Stimulated activated naive B cell treated with anti-CD40 and anti-IgM and Interleukin-4, amounts not matched to agents 10 μg/mL and 1 μg/mL and 100 μg/mL, for 72 hours (primary cell): ENCODE measurements at regions not wholly inside any gene's neighbourhood (a gene's known extent, or its start where the extent isn't known, plus 50 kb on each side); places are given as distances from the start of the nearest gene placed in this dataset.

Experiments
- ATAC-seq, 2 donors: fragments of 150-1000 bp; cut with Tn5 transposase; replicated peaks; 2 replicates each; pipeline ENCODE4 v1.10.0; 2021; ENCODE audit warnings: moderate library complexity in 1 of 2
- DNase-seq: peaks from one replicate; pipeline ENCODE4 v3.0.0; 2021
- H3K27ac Mint-ChIP-seq: one replicate; pipeline ENCODE4 v1.8.0; 2022; ENCODE audit warnings: mild to moderate bottlenecking, mixed read lengths
- H3K27me3 Mint-ChIP-seq, 2 donors: one replicate each; pipeline ENCODE4 v1.8.0; 2022; ENCODE audit warnings: mixed read lengths in 2 of 2
- H3K36me3 Mint-ChIP-seq, 2 donors: one replicate each; pipeline ENCODE4 v1.8.0; 2022; ENCODE audit warnings: mixed read lengths in 2 of 2, mild to moderate bottlenecking in 1 of 2
- H3K4me1 Mint-ChIP-seq, 2 donors: one replicate each; pipeline ENCODE4 v1.8.0; 2022; ENCODE audit warnings: mixed read lengths in 2 of 2, mild to moderate bottlenecking in 1 of 2
- H3K4me3 Mint-ChIP-seq, 2 donors: one replicate each; pipeline ENCODE4 v1.8.0; 2022; ENCODE audit warnings: mild to moderate bottlenecking in 2 of 2, mixed read lengths in 2 of 2, moderate library complexity in 1 of 2
- H3K9me3 Mint-ChIP-seq, 2 donors: one replicate each; pipeline ENCODE4 v1.8.0; 2022; ENCODE audit warnings: mixed read lengths in 2 of 2, mild to moderate bottlenecking in 1 of 2

DNA sequence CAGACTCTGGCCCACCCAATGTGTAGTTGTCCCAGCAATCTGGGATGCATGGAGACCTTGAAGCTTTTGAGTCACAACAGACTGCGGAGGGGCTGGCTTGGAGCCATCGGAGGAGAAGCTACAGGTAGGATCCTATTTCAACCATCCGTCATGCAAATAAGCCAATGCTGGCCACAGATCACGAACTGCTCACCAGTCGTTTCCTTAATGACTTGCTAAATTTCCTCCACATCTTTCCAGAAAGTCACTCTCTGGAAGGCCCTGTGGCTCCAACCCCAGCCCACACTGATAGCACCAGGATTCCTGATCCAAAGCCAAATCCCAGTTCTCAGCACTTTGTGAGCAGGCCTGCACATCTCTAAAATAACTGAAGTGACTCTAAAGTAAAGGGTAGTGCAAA is 321.3 kb downstream of the RAB28 start:
- ATAC-seq: no peak
- H3K36me3 Mint-ChIP-seq: no peaks in the 10 kb centered on the region
- no peak overlapping the region for H3K27ac Mint-ChIP-seq
- DNase-seq: no peak
- peaks cover 0 to 3% of the 10 kb centered on the region in 2 donors for H3K9me3 Mint-ChIP-seq
- H3K27me3 Mint-ChIP-seq: no peaks in the 10 kb centered on the region
- H3K4me1 Mint-ChIP-seq: no peaks in the 10 kb centered on the region
- H3K4me3 Mint-ChIP-seq: no peak overlapping the region

GRCh38 chr4:13160920-13161319 is 323.2 kb downstream of the RAB28 start:
- ATAC-seq (no peak), DNase-seq (no peak)
- Mint-ChIP-seq H3K36me3 (no peaks in the 10 kb centered on the region), H3K9me3 (no peaks in the 10 kb centered on the region), H3K27ac (no peak overlapping the region), H3K4me1 (no peaks in the 10 kb centered on the region), H3K27me3 (no peaks in the 10 kb centered on the region), H3K4me3 (no peak overlapping the region)

GRCh38 chr4:13159041-13159620 is 325.0 kb downstream of the RAB28 start:
- H3K4me1 Mint-ChIP-seq: no peaks in the 10 kb centered on the region
- H3K36me3 Mint-ChIP-seq: peaks cover 0 to under 1% of the 10 kb centered on the region in 2 donors
- DNase-seq (no peak), ATAC-seq (no peak)
- H3K9me3 Mint-ChIP-seq: peaks cover 2 to 3% of the 10 kb centered on the region in 2 donors
- no peak overlapping the region for H3K27ac Mint-ChIP-seq
- H3K27me3 Mint-ChIP-seq: no peaks in the 10 kb centered on the region
- no peak overlapping the region for H3K4me3 Mint-ChIP-seq

DNA sequence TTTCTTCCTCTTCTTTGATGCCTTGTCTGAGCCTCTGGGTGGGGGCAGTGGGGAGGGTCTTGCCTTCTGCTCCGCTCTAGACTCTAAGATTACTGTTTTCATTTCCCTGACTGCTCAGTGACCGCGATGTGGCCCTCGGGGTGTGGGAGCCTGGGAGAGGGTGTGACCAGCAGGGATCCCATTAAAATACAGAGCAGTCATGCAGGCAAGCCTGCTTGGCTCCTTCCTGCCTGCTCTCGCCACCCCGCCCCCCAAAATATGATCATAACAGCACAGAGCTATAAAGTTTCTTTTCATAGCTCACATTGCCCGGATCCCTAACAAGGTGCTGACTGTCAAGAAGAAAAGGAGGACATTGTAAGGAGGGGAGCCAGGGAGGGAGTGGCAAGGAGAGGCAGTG is 332.9 kb downstream of the RAB28 start:
- DNase-seq: no peak
- no peak overlapping the region for H3K27ac Mint-ChIP-seq
- H3K4me1 Mint-ChIP-seq: no peaks in the 10 kb centered on the region
- ATAC-seq: no peak
- no peaks in the 10 kb centered on the region for H3K27me3 Mint-ChIP-seq
- H3K4me3 Mint-ChIP-seq: no peak overlapping the region
- peaks cover 2 to 4% of the 10 kb centered on the region in 2 donors for H3K36me3 Mint-ChIP-seq
- peaks cover 2 to 7% of the 10 kb centered on the region in 2 donors for H3K9me3 Mint-ChIP-seq

- H3K9me3 Mint-ChIP-seq: no peaks in the 10 kb centered on the region
- DNase-seq (no peak), ATAC-seq (no peak)
- no peak overlapping the region for H3K27ac Mint-ChIP-seq
- H3K4me3 Mint-ChIP-seq: no peak overlapping the region
- H3K27me3 Mint-ChIP-seq: no peaks in the 10 kb centered on the region
- H3K36me3 Mint-ChIP-seq: peaks cover 0 to 2% of the 10 kb centered on the region in 2 donors
- no peaks in the 10 kb centered on the region for H3K4me1 Mint-ChIP-seq
Observed at GRCh38 chr4:13143222-13144070, 340.7 kb downstream of the RAB28 start.

GRCh38 chr4:13142726-13143125 is 341.4 kb downstream of the RAB28 start:
- H3K27ac Mint-ChIP-seq: no peak overlapping the region
- H3K27me3 Mint-ChIP-seq: no peaks in the 10 kb centered on the region
- no peaks in the 10 kb centered on the region for H3K4me1 Mint-ChIP-seq
- no peak overlapping the region for H3K4me3 Mint-ChIP-seq
- DNase-seq (no peak), ATAC-seq (no peak)
- peaks cover 0 to 2% of the 10 kb centered on the region in 2 donors for H3K36me3 Mint-ChIP-seq
- H3K9me3 Mint-ChIP-seq: no peaks in the 10 kb centered on the region

DNA sequence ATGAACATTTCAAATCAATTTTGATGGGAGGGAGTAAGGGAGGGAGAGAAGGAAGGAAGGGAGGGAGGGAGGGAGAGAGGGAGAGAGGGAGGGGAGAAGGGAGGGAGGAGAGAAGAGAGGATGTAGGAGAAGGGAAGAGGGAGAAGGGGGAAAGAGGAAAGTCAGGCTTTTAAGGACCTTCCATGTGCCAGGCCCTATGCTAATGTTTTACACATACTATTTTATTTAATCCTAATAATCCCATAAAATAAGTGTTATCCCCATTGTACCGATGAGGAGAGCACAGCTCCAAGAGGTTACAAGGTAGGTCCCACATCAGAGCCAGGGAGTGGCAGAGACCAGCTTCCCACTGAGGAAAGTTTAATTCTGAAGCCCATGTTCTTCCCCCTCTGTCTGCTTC is 341.9 kb downstream of the RAB28 start:
- H3K4me1 Mint-ChIP-seq: no peaks in the 10 kb centered on the region
- H3K4me3 Mint-ChIP-seq: no peak overlapping the region
- H3K27ac Mint-ChIP-seq: no peak overlapping the region
- ATAC-seq (no peak), DNase-seq (no peak)
- peaks cover 0 to 2% of the 10 kb centered on the region in 2 donors for H3K36me3 Mint-ChIP-seq
- no peaks in the 10 kb centered on the region for H3K27me3 Mint-ChIP-seq
- H3K9me3 Mint-ChIP-seq: no peaks in the 10 kb centered on the region

DNA sequence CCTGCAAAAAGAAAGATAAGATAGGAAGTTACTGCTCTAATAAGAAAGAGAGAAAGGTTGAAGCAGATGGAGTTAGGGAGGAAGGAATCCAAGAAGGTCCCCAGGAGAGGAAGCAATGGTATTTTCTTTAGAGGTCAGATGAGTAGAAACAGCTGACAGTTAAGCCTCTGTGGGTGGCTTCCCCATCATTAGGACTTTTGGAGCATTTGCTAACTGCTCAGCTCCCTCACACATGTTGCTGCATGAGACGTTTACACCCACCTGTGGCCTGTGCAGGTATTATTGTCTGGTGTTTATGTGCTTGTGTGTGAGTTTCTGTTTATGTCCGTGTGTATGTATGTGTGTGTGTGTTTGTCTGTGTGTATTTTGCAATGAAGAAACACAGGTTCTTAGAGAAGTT is 346.8 kb downstream of the RAB28 start:
- peaks cover 2 to 3% of the 10 kb centered on the region in 2 donors for H3K36me3 Mint-ChIP-seq
- no peaks in the 10 kb centered on the region for H3K27me3 Mint-ChIP-seq
- peaks cover 0 to 2% of the 10 kb centered on the region in 2 donors for H3K9me3 Mint-ChIP-seq
- H3K4me3 Mint-ChIP-seq: no peak overlapping the region
- no peaks in the 10 kb centered on the region for H3K4me1 Mint-ChIP-seq
- no peak for DNase-seq
- ATAC-seq: no peak
- no peak overlapping the region for H3K27ac Mint-ChIP-seq

- H3K27me3 Mint-ChIP-seq: no peaks in the 10 kb centered on the region
- no peak for ATAC-seq
- no peak overlapping the region for H3K27ac Mint-ChIP-seq
- no peak overlapping the region for H3K4me3 Mint-ChIP-seq
- DNase-seq: no peak
- no peaks in the 10 kb centered on the region for H3K4me1 Mint-ChIP-seq
- peaks cover 0 to 2% of the 10 kb centered on the region in 2 donors for H3K9me3 Mint-ChIP-seq
- peaks cover 2 to 3% of the 10 kb centered on the region in 2 donors for H3K36me3 Mint-ChIP-seq
Observed at GRCh38 chr4:13133700-13134099, 350.4 kb downstream of the RAB28 start.

GRCh38 chr4:13130848-13131247 is 353.3 kb downstream of the RAB28 start:
- Mint-ChIP-seq H3K27me3 (no peaks in the 10 kb centered on the region), H3K9me3 (peaks cover 0 to 2% of the 10 kb centered on the region in 2 donors)
- no peak for ATAC-seq

DNA sequence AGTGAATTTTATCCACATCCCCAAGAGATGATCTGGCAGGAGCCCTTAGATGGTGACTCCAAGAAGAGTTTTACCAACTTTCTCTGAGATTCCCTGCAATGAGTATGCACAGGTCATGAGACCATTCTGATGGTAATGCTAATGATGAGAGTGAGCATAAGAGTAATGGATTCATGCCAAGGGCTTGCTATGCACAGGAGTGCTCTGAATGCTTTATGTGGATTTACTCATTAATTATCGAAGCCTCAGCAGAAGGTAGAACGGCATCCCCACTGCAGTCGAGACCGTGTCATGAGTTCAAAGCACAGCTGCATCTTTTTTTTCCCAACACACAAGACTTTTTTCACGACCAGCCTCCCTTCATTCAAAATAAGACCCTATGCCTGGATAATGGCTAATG is 355.0 kb downstream of the RAB28 start:
- Mint-ChIP-seq H3K36me3 (peaks cover 2 to 3% of the 10 kb centered on the region in 2 donors), H3K4me3 (no peak overlapping the region), H3K27ac (no peak overlapping the region), H3K4me1 (no peaks in the 10 kb centered on the region), H3K27me3 (no peaks in the 10 kb centered on the region), H3K9me3 (peaks cover 0 to 2% of the 10 kb centered on the region in 2 donors)
- ATAC-seq (no peak), DNase-seq (no peak)

More at GRCh38 chr4:13130848-13131247, 353.3 kb downstream of the RAB28 start:
- no peak for DNase-seq
- H3K36me3 Mint-ChIP-seq: peaks cover 2 to 3% of the 10 kb centered on the region in 2 donors
- H3K27ac Mint-ChIP-seq: no peak overlapping the region
- no peak overlapping the region for H3K4me3 Mint-ChIP-seq
- H3K4me1 Mint-ChIP-seq: no peaks in the 10 kb centered on the region

GRCh38 chr4:13126976-13127910 is 356.9 kb downstream of the RAB28 start:
- Mint-ChIP-seq H3K9me3 (no peaks in the 10 kb centered on the region), H3K27me3 (peaks cover 0 to 5% of the 10 kb centered on the region in 2 donors), H3K36me3 (no peaks in the 10 kb centered on the region), H3K4me1 (no peaks in the 10 kb centered on the region), H3K27ac (no peak overlapping the region), H3K4me3 (no peak overlapping the region)
- no peak for ATAC-seq
- DNase-seq: no peak

DNA sequence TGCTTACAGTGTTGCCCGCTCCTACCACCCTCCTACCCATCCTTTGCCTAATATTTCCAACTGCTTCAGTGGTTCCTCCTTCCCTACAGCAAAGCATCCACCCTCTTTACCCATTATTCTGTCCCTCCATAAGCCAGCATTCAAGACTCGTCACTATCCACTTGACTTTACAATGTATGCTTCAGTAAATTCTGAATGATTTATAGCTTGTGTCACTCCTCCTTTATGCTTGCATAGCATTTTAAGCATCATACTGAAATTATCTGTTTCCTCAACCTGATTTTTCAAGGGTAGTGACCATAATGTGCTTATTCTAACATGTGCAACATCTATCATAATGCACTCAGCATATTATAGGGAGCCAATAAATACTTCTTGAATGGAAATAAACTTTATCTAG is 365.5 kb downstream of the RAB28 start:
- no peak overlapping the region for H3K4me3 Mint-ChIP-seq
- H3K27ac Mint-ChIP-seq: no peak overlapping the region

DNA sequence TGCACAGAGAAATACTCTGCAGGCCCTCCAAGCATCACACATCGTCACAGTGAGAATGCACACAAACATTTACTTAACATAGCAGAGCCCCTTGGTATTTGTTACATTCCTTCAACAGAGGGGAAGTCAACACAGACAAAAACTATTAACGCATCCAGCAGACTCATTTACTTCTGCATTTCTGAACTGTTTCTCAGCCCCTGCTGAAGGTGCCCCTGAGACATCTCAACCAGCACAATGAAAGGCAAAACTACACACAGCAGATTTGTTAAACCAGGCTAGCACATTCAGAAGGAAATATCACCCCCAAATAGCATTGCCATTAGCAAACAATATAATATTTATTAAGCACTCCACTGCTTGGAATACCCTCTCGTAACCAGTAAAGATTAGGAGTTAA is 367.0 kb downstream of the RAB28 start:
- no peaks in the 10 kb centered on the region for H3K27me3 Mint-ChIP-seq
- DNase-seq (no peak), ATAC-seq (no peak)
- H3K36me3 Mint-ChIP-seq: no peaks in the 10 kb centered on the region
- no peak overlapping the region for H3K27ac Mint-ChIP-seq
- H3K9me3 Mint-ChIP-seq: peaks cover 6 to 10% of the 10 kb centered on the region in 2 donors
- H3K4me1 Mint-ChIP-seq: no peaks in the 10 kb centered on the region
- no peak overlapping the region for H3K4me3 Mint-ChIP-seq

More for the DNA sequence above, 365.5 kb downstream of the RAB28 start:
- ATAC-seq (no peak), DNase-seq (no peak)
- no peaks in the 10 kb centered on the region for H3K4me1 Mint-ChIP-seq
- peaks cover 0 to 3% of the 10 kb centered on the region in 2 donors for H3K27me3 Mint-ChIP-seq
- peaks cover 1 to 7% of the 10 kb centered on the region in 2 donors for H3K9me3 Mint-ChIP-seq
- no peaks in the 10 kb centered on the region for H3K36me3 Mint-ChIP-seq
